ENCODE measurements at regions not wholly inside any gene's neighbourhood (a gene's known extent, or its start where the extent isn't known, plus 50 kb on each side); places are given as distances from the start of the nearest gene placed in this dataset.

GRCh38 chr11:134571301-134571700 is 159.3 kb upstream of the B3GAT1 start (continued):
- TF ChIP-seq ETV6 (IDR thresholded peaks at IDR 0.05; ENCODE audit: borderline replicate concordance in 1 of 2, low read depth in 2 of 2, low read length in 1 of 2) (no peak), ETV6 (CRISPR knock-in tag; IDR thresholded peaks at IDR 0.05; ENCODE audit: borderline replicate concordance) (no peak), ZNF76 (CRISPR knock-in tag; IDR thresholded peaks at IDR 0.05; ENCODE audit: borderline replicate concordance) (no peak)

GRCh38 chr11:134569195-134569594 is 157.2 kb upstream of the B3GAT1 start:
- H3K4me3 ChIP-seq, result no peak overlapping the region
- no peaks in the 10 kb centered on the region for H3K79me2 ChIP-seq (ENCODE audit: control insufficient read depth, insufficient read depth, low read length)
- ChIA-PET CTCF (ENCODE audit: low intra/inter-chr PET ratio) (no interaction called here), POLR2A (interaction anchor here (0.6 kb wide), 1 partner anchor 53 kb away, joined by 3 read pairs; no protein-coding TSS in a partner anchor)
- no peaks in the 10 kb centered on the region for H4K20me1 ChIP-seq (replicated peaks; ENCODE audit: control insufficient read depth, insufficient read depth, low read length)
- H3K36me3 ChIP-seq (ENCODE audit: control insufficient read depth, insufficient read depth, low read length), result no peaks in the 10 kb centered on the region
- no peak overlapping the region for H3K9ac ChIP-seq (ENCODE audit: insufficient read depth in 1 of 2, low read depth in 2 of 2, low read length in 2 of 2)
- BruUV-seq (replicated peaks), result no TSS peak
- no peaks in the 10 kb centered on the region for H3K4me1 ChIP-seq (replicated peaks in 1 of 2; ENCODE audit: control insufficient read depth in 2 of 2, insufficient read depth in 2 of 2, low read length in 2 of 2)
- peaks cover 2 to 21% of the 10 kb centered on the region in 2 experiments; a peak in 4 of 5 replicates for H3K27me3 ChIP-seq (ENCODE audit: control insufficient read depth in 2 of 2, insufficient read depth in 2 of 2, low read length in 2 of 2)
- no peaks in the 10 kb centered on the region for H3K9me3 ChIP-seq (replicated peaks; ENCODE audit: control insufficient read depth, insufficient read depth, low read depth, low read length)
- DNase-seq (ENCODE audit: extremely low read depth in 1 of 4, low spot score in 3 of 4) (no peak), FAIRE-seq (no peak), ATAC-seq (no peak)
- H3K9me1 ChIP-seq (ENCODE audit: control insufficient read depth, insufficient read depth, low read length), result no peaks in the 10 kb centered on the region
- H2AFZ ChIP-seq (ENCODE audit: low read depth, low read length), result no peak overlapping the region
- WGBS (ENCODE audit: insufficient coverage, low coverage, missing lambda C conversion rate), result 3% methylated on average over 5 of the region's 6 CpGs
- H3K27ac ChIP-seq (ENCODE audit: extremely low read depth, low read depth, low read length), result no peak overlapping the region
- in situ Hi-C loops (cut with MboI), result no loop called here
- H3K4me2 ChIP-seq (ENCODE audit: insufficient read depth, low read length), result no peak overlapping the region
- intact Hi-C loops (cut with micrococcal nuclease), result no loop called here
- TF ChIP-seq PTRF (tag; IDR thresholded peaks at IDR 0.05), result no peak
- no peak for TF ChIP-seq CREB1 (IDR thresholded peaks at IDR 0.05)
- no peak for TF ChIP-seq CREB1 (CRISPR knock-in tag; IDR thresholded peaks at IDR 0.05)
